ENCODE measurements at regions not wholly inside any gene's neighbourhood (a gene's known extent, or its start where the extent isn't known, plus 50 kb on each side); places are given as distances from the start of the nearest gene placed in this dataset.

- TF ChIP-seq CTCF (IDR thresholded peaks at IDR 0.05 in 8 of 11, conservative IDR thresholded peaks at IDR 0.05 in 3 of 11): no peak
- TF ChIP-seq POLR2AphosphoS5 (IDR thresholded peaks at IDR 0.05): no peak
- TF ChIP-seq POLR2A (IDR thresholded peaks at IDR 0.05): no peak
Observed at GRCh38 chr2:157946919-157947557, 70.9 kb upstream of the ACVR1 start.
